ENCODE measurements at regions not wholly inside any gene's neighbourhood (a gene's known extent, or its start where the extent isn't known, plus 50 kb on each side); places are given as distances from the start of the nearest gene placed in this dataset.

- Histone ChIP-seq H3K14ac (ENCODE audit: insufficient read depth, low read length) (no peak overlapping the region), H3K23ac (ENCODE audit: insufficient read length, low read depth, low read length) (no peak overlapping the region), H2BK120ac (ENCODE audit: low read depth, low read length, poor library complexity, severe bottlenecking) (no peak overlapping the region), H2BK15ac (ENCODE audit: low read depth, low read length) (no peak overlapping the region), H3K9me3 (ENCODE audit: control insufficient read depth, low read depth, low read length) (no peaks in the 10 kb centered on the region), H4K8ac (replicated peaks; ENCODE audit: insufficient read length, low read depth, low read length) (no peak overlapping the region), H3K79me1 (ENCODE audit: insufficient read depth, low read depth, low read length, poor library complexity, severe bottlenecking) (no peaks in the 10 kb centered on the region), H3K56ac (ENCODE audit: insufficient read length, low read depth, low read length) (no peak overlapping the region), H2BK20ac (ENCODE audit: low read depth, low read length, poor library complexity, severe bottlenecking) (no peak overlapping the region), H2AK5ac (ENCODE audit: insufficient read length, low read length) (no peak overlapping the region), H4K5ac (ENCODE audit: insufficient read length, low read depth, low read length) (no peak overlapping the region), H2AFZ (ENCODE audit: low read length) (no peak overlapping the region), H2BK12ac (ENCODE audit: insufficient read length, low read depth, low read length) (no peak overlapping the region), H4K20me1 (ENCODE audit: control insufficient read depth, insufficient read depth, insufficient read length) (no peaks in the 10 kb centered on the region), H3K27me3 (ENCODE audit: insufficient read depth, low read length) (no peaks in the 10 kb centered on the region), H3K4me2 (ENCODE audit: insufficient read depth, insufficient read length, low read length) (no peak overlapping the region), H3K27ac (ENCODE audit: insufficient read length, low read depth, low read length) (no peak overlapping the region), H4K91ac (ENCODE audit: insufficient read length, low read depth, low read length) (no peak overlapping the region), H3K4ac (ENCODE audit: low read depth, low read length) (no peak overlapping the region), H3T11ph (ENCODE audit: low read length) (no peak overlapping the region), H3K23me2 (ENCODE audit: insufficient read length, low read depth, low read length, poor library complexity, severe bottlenecking) (no peaks in the 10 kb centered on the region), H3K4me1 (ENCODE audit: insufficient read depth, low read length) (no peaks in the 10 kb centered on the region), H3K18ac (ENCODE audit: insufficient read length, low read depth, low read length) (no peak overlapping the region), H3K79me2 (ENCODE audit: insufficient read depth, low read length) (no peaks in the 10 kb centered on the region), H2BK5ac (ENCODE audit: insufficient read length, low read length) (no peak overlapping the region), H3K9ac (ENCODE audit: extremely low read depth, insufficient read length, low read length) (no peak overlapping the region)
- Mint-ChIP-seq H3K27me3 (ENCODE audit: low read depth) (no peaks in the 10 kb centered on the region), H3K36me3 (ENCODE audit: insufficient read depth in 1 of 3, low read depth in 3 of 3) (no peaks in the 10 kb centered on the region; a peak in 1 of 7 replicates), H3K9me3 (peaks cover 0 to 2% of the 10 kb centered on the region in 2 experiments; a peak in 2 of 5 replicates), H3K27ac (no peak overlapping the region), H3K4me1 (no peaks in the 10 kb centered on the region), H3K4me3 (no peak overlapping the region)
- DNase-seq: no peak
- WGBS (ENCODE audit: extremely low coverage, insufficient read length, low lambda C conversion rate): no CpG with 5 or more reads among the region's 3 CpGs
- TF ChIP-seq CTCF (conservative IDR thresholded peaks at IDR 0.05): no peak
Measured at GRCh38 chr6:164982389-164982788, 327.0 kb downstream of the C6orf118 start.

Data from H9 (cell line).